Spleen (tissue), 7 donors: ENCODE measurements at regions not wholly inside any gene's neighbourhood (a gene's known extent, or its start where the extent isn't known, plus 50 kb on each side); places are given as distances from the start of the nearest gene placed in this dataset.

ENCODE experiments used
- POLR2A ChIP-seq, 3 donors: fragments of 450-650 bp; IDR thresholded peaks; one replicate each; pipeline ENCODE4 v1.5.1; 2017; ENCODE audit warnings: antibody characterized with exemption in 3 of 3, mild to moderate bottlenecking in 1 of 3
- TF ChIP-seq, protein P1 (sequence below), 11 experiments: fragments of 200-600 bp in 7 of 11; fragments of 450-650 bp in 4 of 11; sonication (generic) in 4 of 11; IDR thresholded peaks in 8 of 11; conservative IDR thresholded peaks in 3 of 11; 1 replicate in 7 of 11; 2 replicates in 4 of 11; pipeline versions ENCODE4 v1.4.0 to v1.8.0; 2016 to 2021; ENCODE audit warnings: antibody characterized with exemption in 11 of 11, inconsistent platforms in 4 of 11, mild to moderate bottlenecking in 1 of 11
- donor health status: DM: no; HTN: no; CAD: no; lungs with moderate emphysema.
- donor health status: DM: no; HTN: no; CAD: no.
- donor health status: DM: no; HTN: no; CAD: no.

DNA sequence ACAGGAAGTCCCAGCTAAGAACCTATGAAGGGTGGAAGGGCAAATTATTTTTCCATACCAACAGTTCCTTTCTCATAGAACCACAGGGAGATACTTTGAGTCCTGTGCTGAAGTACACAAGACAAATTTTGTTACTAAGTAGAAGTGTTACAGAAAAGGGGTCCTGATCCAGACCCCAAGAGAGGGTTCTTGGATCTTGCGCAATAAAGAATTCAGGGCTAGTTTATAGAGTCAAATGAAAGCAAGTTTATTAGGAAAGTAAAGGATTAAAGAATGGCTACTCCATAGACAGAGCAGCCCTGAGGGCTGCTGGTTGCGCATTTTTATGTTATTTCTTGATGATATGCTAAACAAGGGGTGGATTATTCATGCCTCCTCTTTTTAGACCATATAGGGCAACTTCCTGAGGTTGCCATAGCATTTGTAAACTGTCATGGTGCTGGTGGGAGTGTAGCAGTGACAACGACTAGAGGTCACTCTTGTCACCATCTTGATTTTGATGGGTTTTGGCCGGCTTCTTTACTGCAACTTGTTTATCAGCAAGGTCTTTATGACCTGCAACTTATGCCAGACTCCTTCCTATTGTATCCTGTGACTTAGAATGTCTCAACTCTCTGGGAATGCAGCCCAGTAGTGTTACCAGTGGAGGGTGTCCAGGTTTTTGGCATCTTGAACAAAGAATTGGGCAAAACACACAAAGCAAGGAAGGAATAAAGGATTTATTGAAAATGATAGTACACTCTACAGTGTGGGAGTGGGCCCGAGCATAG is 409.4 kb downstream of the SH2D4B start:
- TF ChIP-seq POLR2A (IDR thresholded peaks at IDR 0.05), result no peak
- TF ChIP-seq, protein P1, sequence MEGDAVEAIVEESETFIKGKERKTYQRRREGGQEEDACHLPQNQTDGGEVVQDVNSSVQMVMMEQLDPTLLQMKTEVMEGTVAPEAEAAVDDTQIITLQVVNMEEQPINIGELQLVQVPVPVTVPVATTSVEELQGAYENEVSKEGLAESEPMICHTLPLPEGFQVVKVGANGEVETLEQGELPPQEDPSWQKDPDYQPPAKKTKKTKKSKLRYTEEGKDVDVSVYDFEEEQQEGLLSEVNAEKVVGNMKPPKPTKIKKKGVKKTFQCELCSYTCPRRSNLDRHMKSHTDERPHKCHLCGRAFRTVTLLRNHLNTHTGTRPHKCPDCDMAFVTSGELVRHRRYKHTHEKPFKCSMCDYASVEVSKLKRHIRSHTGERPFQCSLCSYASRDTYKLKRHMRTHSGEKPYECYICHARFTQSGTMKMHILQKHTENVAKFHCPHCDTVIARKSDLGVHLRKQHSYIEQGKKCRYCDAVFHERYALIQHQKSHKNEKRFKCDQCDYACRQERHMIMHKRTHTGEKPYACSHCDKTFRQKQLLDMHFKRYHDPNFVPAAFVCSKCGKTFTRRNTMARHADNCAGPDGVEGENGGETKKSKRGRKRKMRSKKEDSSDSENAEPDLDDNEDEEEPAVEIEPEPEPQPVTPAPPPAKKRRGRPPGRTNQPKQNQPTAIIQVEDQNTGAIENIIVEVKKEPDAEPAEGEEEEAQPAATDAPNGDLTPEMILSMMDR (IDR thresholded peaks at IDR 0.05 in 8 of 11, conservative IDR thresholded peaks at IDR 0.05 in 3 of 11), result no peak
